ENCODE measurements at regions not wholly inside any gene's neighbourhood (a gene's known extent, or its start where the extent isn't known, plus 50 kb on each side); places are given as distances from the start of the nearest gene placed in this dataset.

- no peak for TF ChIP-seq CTCF (conservative IDR thresholded peaks at IDR 0.05; ENCODE audit: low read depth in 2 of 2)
- no peak for TF ChIP-seq POLR2AphosphoS5 (IDR thresholded peaks at IDR 0.05; ENCODE audit: low read depth)
- TF ChIP-seq EZH2 (IDR thresholded peaks at IDR 0.05; ENCODE audit: low read depth, unreplicated experiment): no peak
- no peak for TF ChIP-seq EZH2phosphoT487 (IDR thresholded peaks at IDR 0.05; ENCODE audit: unreplicated experiment)
- no peak for TF ChIP-seq JUNB (IDR thresholded peaks at IDR 0.05; ENCODE audit: unreplicated experiment)
- TF ChIP-seq REST (IDR thresholded peaks at IDR 0.05; ENCODE audit: unreplicated experiment): no peak
- TF ChIP-seq STAT1 (IDR thresholded peaks at IDR 0.05; ENCODE audit: unreplicated experiment): no peak
- TF ChIP-seq NANOG (IDR thresholded peaks at IDR 0.05; ENCODE audit: borderline replicate concordance): no peak
- no peak for TF ChIP-seq CREB1 (CRISPR knock-in tag; IDR thresholded peaks at IDR 0.05; ENCODE audit: low read depth)
- no peak for TF ChIP-seq ZNF331 (CRISPR knock-in tag; IDR thresholded peaks at IDR 0.05; ENCODE audit: low read depth)
- no peak for TF ChIP-seq ETS1 (IDR thresholded peaks at IDR 0.05)
Observed at GRCh38 chr1:11400567-11400966, 78.4 kb upstream of the DISP3 start.

Measured in GM23338 (cell line).